Right lobe of liver (tissue), 4 donors: ENCODE measurements at regions not wholly inside any gene's neighbourhood (a gene's known extent, or its start where the extent isn't known, plus 50 kb on each side); places are given as distances from the start of the nearest gene placed in this dataset.

Experiments used
- CTCF ChIP-seq, 4 donors: fragments of 200-600 bp in 3 of 4; fragments of 450-650 bp in 1 of 4; IDR thresholded peaks; one replicate each; pipeline versions ENCODE4 v1.5.1 to v1.8.0; 2016 to 2022; ENCODE audit warnings: antibody characterized with exemption in 4 of 4, mild to moderate bottlenecking in 2 of 4
- POLR2A ChIP-seq: fragments of 450-650 bp; IDR thresholded peaks from one replicate; pipeline ENCODE4 v1.6.1; 2017; ENCODE audit warnings: antibody characterized with exemption, mild to moderate bottlenecking
- donor health status: DM: no; HTN: no; CAD: no.
- donor health status: DM: no; HTN: no; CAD: no.
- donor health status: DM: no; HTN: yes; CAD: no.

- TF ChIP-seq CTCF (IDR thresholded peaks at IDR 0.05) (no peak), POLR2A (no peak)
These were observed 278.9 kb downstream of the TGFB2 start for GRCh38 chr1:218624052-218624451.
